Ectodermal cell (in vitro differentiated cells): ENCODE measurements at regions not wholly inside any gene's neighbourhood (a gene's known extent, or its start where the extent isn't known, plus 50 kb on each side); places are given as distances from the start of the nearest gene placed in this dataset.
"Not testable (repeated sequence)": the region's sequence is repeated elsewhere in the genome, so short reads cannot be mapped to it uniquely, and the experiment has no call there.

Source experiments
- H3K27ac ChIP-seq: 2 replicates; pipeline ENCODE4 v1.7.0; 2013; ENCODE audit warnings: mild to moderate bottlenecking, low read depth, low read length; ENCODE audit not compliant: insufficient read depth, poor library complexity, severe bottlenecking
- H3K27me3 ChIP-seq: 2 replicates; pipeline ENCODE4 v1.7.0; 2013; ENCODE audit warnings: mild to moderate bottlenecking, low read length; ENCODE audit not compliant: insufficient read depth, control insufficient read depth, poor library complexity, severe bottlenecking
- H3K36me3 ChIP-seq: one replicate; pipeline ENCODE4 v1.7.0; 2013; ENCODE audit warnings: low read length; ENCODE audit not compliant: control insufficient read depth, insufficient read depth
- H3K4me1 ChIP-seq: one replicate; pipeline ENCODE4 v1.7.0; 2013; ENCODE audit warnings: low read length; ENCODE audit not compliant: control insufficient read depth, insufficient read depth
- H3K4me3 ChIP-seq: 2 replicates; pipeline ENCODE4 v1.7.0; 2013; ENCODE audit warnings: low read depth, low read length, control low read depth; ENCODE audit not compliant: insufficient read depth
- H3K9me3 ChIP-seq: 2 replicates; pipeline ENCODE4 v1.7.0; 2013; ENCODE audit warnings: mild to moderate bottlenecking, low read length, moderate library complexity; ENCODE audit not compliant: control insufficient read depth
- WGBS, 2 experiments: methylation state at CpG; one replicate each; pipeline ENCODE4 v1.1.7; 2013; ENCODE audit warnings: missing lambda C conversion rate in 2 of 2; 5-methylcytosine and 5-hydroxymethylcytosine counted together

- H3K4me3 ChIP-seq, result no peak overlapping the region
- WGBS, 2 experiments, result 91 to 98% methylated on average over 2 to 3 of the region's 3 CpGs
- H3K4me1 ChIP-seq, result peaks cover 3% of the 10 kb centered on the region
- H3K36me3 ChIP-seq, result no peaks in the 10 kb centered on the region
- no peaks in the 10 kb centered on the region for H3K27me3 ChIP-seq
- H3K9me3 ChIP-seq, result no peaks in the 10 kb centered on the region
- no peak overlapping the region for H3K27ac ChIP-seq
These were observed 488.9 kb downstream of the PCNX1 start for GRCh38 chr14:71396050-71396677.

DNA sequence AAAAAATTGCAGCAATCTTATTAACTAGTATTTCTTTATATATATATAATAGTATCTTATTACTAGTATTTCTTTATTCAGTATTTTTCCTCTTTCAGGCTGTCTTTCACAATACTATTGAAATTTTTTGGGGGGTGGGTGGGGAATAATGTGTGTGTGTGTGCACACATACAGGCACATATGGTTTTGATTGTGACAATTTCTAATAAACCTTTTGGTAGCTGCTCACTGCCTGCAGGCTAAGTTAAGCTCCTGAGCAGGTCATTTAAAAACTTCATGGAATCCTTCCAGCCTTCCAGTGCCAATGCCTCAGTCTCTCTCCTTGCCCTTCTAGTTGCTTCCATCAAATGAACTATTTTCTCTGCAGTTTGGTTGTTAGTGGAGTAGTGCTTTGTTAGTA, 490.1 kb downstream of the PCNX1 start:
- Histone ChIP-seq H3K27me3 (no peaks in the 10 kb centered on the region), H3K27ac (no peak overlapping the region), H3K36me3 (no peaks in the 10 kb centered on the region), H3K4me3 (no peak overlapping the region), H3K4me1 (peaks cover 3% of the 10 kb centered on the region), H3K9me3 (no peaks in the 10 kb centered on the region)

- WGBS, 2 experiments, result 92 to 96% methylated on average over 3 of the region's 3 CpGs
These were observed 491.2 kb downstream of the PCNX1 start for GRCh38 chr14:71398450-71398849.

GRCh38 chr14:71399057-71399487, 491.8 kb downstream of the PCNX1 start:
- WGBS, 2 experiments, result 82 to 85% methylated on average over 3 of the region's 3 CpGs
- no peaks in the 10 kb centered on the region for H3K9me3 ChIP-seq
- H3K4me1 ChIP-seq, result peaks cover 3% of the 10 kb centered on the region
- no peaks in the 10 kb centered on the region for H3K36me3 ChIP-seq
- no peak overlapping the region for H3K4me3 ChIP-seq
- H3K27me3 ChIP-seq, result no peaks in the 10 kb centered on the region
- no peak overlapping the region for H3K27ac ChIP-seq

More at GRCh38 chr14:71398450-71398849, 491.2 kb downstream of the PCNX1 start:
- Histone ChIP-seq H3K36me3 (no peaks in the 10 kb centered on the region), H3K27ac (no peak overlapping the region), H3K27me3 (no peaks in the 10 kb centered on the region), H3K9me3 (no peaks in the 10 kb centered on the region), H3K4me3 (no peak overlapping the region), H3K4me1 (peaks cover 3% of the 10 kb centered on the region)

GRCh38 chr14:71400871-71401321, 493.6 kb downstream of the PCNX1 start:
- H3K4me1 ChIP-seq, result peaks cover 3% of the 10 kb centered on the region
- no peaks in the 10 kb centered on the region for H3K9me3 ChIP-seq
- no peaks in the 10 kb centered on the region for H3K27me3 ChIP-seq
- no peak overlapping the region for H3K27ac ChIP-seq
- 82 to 86% methylated on average over 3 of the region's 3 CpGs for WGBS, 2 experiments
- H3K4me3 ChIP-seq, result no peak overlapping the region
- H3K36me3 ChIP-seq, result no peaks in the 10 kb centered on the region

- H3K9me3 ChIP-seq, H3K4me3 ChIP-seq, H3K27me3 ChIP-seq, H3K4me1 ChIP-seq, H3K36me3 ChIP-seq, H3K27ac ChIP-seq: not testable (repeated sequence)
- 94 to 95% methylated on average over 3 of the region's 3 CpGs for WGBS, 2 experiments
These were observed 495.2 kb downstream of the PCNX1 start for GRCh38 chr14:71402415-71402814.

DNA sequence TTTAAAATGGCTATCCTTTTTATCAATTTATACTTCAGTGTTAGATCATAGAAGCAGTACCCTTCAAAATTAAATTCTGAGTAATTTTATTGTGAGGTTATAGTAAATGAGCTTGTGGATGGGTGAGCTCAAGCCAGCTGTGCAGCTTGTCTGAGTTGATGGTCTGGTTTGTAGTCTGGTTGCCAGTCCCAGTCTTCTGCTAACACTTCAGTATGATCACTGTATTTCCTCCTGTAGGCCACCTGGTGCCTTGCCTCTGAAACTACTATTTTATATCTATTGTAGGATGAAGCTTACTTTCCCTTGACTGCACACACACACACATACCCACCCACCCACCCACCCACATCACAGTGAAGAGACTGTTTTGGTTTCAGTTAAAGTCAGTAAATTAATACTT, 496.4 kb downstream of the PCNX1 start:
- Histone ChIP-seq H3K4me1 (peaks cover 3% of the 10 kb centered on the region), H3K27ac (no peak overlapping the region), H3K4me3 (no peak overlapping the region), H3K36me3 (no peaks in the 10 kb centered on the region), H3K27me3 (no peaks in the 10 kb centered on the region), H3K9me3 (no peaks in the 10 kb centered on the region)

DNA sequence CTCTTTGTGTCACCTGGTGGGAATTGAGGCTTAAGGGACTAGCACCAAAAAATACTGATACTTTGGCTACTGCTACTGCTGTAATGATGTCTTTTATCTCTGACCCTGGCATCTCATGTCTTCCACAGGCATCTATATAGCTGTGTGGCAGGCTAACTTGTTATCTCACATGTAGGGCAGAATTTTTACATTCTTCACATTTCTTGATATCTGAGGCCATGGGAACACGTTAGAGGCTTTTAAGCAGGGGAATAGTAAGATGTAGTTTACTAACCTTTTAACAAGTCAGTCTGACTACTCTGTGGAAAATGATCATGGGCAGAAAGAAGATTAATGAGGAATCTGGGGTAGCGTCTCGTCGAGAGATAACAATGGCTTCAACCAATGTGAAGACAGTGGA, 498.4 kb downstream of the PCNX1 start:
- H3K27me3 ChIP-seq, result no peaks in the 10 kb centered on the region
- 94 to 96% methylated on average over 4 of the region's 4 CpGs for WGBS, 2 experiments
- H3K4me3 ChIP-seq, result no peak overlapping the region
- H3K9me3 ChIP-seq, result no peaks in the 10 kb centered on the region
- H3K36me3 ChIP-seq, result no peaks in the 10 kb centered on the region
- peaks cover 2% of the 10 kb centered on the region for H3K4me1 ChIP-seq
- H3K27ac ChIP-seq, result no peak overlapping the region

DNA sequence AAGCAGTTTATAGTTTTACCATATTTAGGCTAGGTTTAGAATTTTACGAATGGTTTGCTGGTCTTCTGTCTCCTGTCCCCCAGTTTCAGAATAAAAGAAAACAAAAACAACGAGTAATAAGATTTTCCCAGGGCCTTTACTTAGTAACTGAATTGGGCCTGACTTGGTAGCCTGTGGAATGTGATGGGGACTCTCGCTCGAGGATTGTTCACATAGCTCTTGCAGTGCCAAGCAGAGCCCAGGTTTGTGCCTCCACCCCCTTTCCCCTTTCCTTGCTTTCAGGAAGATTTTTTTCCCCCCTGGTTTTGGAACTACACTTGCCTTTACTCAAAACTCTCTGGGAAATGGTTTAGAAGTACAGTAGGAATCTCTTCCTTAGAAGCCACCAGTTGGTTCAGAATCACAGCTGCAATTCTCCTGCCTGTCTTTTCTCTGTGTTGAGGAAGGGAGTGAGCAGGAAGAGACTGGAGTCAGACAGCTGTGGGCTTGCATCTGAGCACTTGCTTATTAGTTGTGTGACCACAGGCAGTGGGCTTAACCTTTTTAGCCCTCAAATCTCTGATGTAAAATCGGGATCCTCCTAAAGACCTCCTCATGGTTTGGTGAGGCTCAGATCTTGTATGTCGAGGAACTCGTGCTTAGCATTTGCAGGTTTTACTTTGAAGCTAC, 501.2 kb downstream of the PCNX1 start:
- Histone ChIP-seq H3K4me1 (no peaks in the 10 kb centered on the region), H3K27me3 (no peaks in the 10 kb centered on the region), H3K36me3 (no peaks in the 10 kb centered on the region), H3K4me3 (no peak overlapping the region), H3K9me3 (no peaks in the 10 kb centered on the region), H3K27ac (no peak overlapping the region)
- WGBS, 2 experiments, result 71 to 78% methylated on average over 7 of the region's 7 CpGs

DNA sequence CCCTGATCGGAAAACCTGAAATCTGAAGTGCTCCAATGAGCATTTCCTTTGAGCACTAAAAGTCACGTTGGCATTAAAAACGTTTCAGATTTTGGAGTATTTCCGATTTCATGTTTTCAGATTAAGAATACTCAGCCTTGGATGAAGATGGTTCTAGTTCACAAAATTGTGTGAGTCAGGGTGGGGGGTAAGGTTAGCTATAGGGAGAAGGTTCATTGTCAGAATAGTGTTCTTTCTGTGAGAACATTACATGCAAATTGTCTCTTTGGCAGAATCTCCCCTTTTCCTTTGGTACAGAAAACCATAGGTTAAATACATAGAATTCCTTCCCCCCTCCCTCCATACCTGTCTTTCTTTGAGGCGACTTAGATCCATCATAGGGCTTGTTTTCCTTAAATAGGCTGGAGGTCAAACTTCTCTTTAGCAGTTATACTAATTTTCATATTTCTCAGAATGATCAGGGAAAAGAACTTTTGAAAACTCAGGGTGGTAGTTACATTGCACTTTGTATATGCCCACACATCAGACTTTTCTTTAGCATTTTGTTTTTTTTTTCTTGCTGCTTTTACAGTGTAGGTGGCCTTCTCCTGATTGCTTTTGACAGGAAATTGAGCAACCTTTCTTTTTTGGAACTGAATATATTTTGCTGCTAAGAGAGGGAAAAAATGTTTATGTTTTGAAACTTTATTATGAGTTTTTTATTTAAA, 503.5 kb downstream of the PCNX1 start:
- Histone ChIP-seq H3K27ac (no peak overlapping the region), H3K36me3 (no peaks in the 10 kb centered on the region), H3K4me3 (no peak overlapping the region), H3K27me3 (no peaks in the 10 kb centered on the region), H3K9me3 (no peaks in the 10 kb centered on the region), H3K4me1 (no peaks in the 10 kb centered on the region)
- WGBS, 2 experiments, result 91 to 92% methylated on average over 5 of the region's 5 CpGs
